GM18951 (cell line): ENCODE measurements at regions not wholly inside any gene's neighbourhood (a gene's known extent, or its start where the extent isn't known, plus 50 kb on each side); places are given as distances from the start of the nearest gene placed in this dataset.
"Not testable (repeated sequence)": the region's sequence is repeated elsewhere in the genome, so short reads cannot be mapped to it uniquely, and the experiment has no call there.

Experiments used
- POLR2A ChIP-seq: IDR thresholded peaks from 4 replicates; pipeline ENCODE4 v1.6.1; 2011; ENCODE audit warnings: mild to moderate bottlenecking; ENCODE audit not compliant: insufficient read length, insufficient read depth; ENCODE audit errors: extremely low read depth
- in situ Hi-C: fragments of 300-500 bp; cut with MboI; formaldehyde crosslinking; loops from one replicate; pipeline ENCODE4 v1.12.0; 2022; ENCODE audit warnings: low sequenced_read_pairs, mixed read lengths, inconsistent platforms; ENCODE audit not compliant: unreplicated experiment

- TF ChIP-seq POLR2A = no peak
Observed at GRCh38 chr2:156003780-156004179, 328.7 kb downstream of the NR4A2 start.

GRCh38 chr2:156001851-156002250 is 330.7 kb downstream of the NR4A2 start:
- TF ChIP-seq POLR2A = no peak
- in situ Hi-C loops = no loop called here

More at GRCh38 chr2:156003780-156004179, 328.7 kb downstream of the NR4A2 start:
- in situ Hi-C loops = no loop called here

GRCh38 chr2:155997538-155997937 is 335.0 kb downstream of the NR4A2 start:
- in situ Hi-C loops = no loop called here
- no peak for TF ChIP-seq POLR2A

- in situ Hi-C loops = no loop called here
Observed at GRCh38 chr2:155994315-155994714, 338.2 kb downstream of the NR4A2 start.

DNA sequence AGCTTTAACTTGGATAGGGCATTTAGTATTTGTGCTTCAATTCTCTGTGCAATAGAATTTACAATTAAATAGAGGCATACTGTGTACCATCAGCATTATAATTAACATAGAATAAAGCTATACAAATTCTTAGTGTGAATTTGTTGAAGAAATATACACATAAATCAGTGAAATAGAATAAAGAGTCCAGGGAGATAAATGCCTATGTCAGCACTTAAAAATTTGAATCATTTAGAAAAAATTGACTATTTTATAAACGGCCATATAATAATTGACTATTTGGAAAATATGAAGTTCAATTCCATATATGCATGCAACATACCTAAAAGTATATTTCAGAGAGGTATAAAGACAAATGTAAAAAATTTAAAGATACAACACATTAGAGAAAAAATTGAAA is 348.7 kb downstream of the NR4A2 start:
- no peak for TF ChIP-seq POLR2A
- in situ Hi-C loops = no loop called here

More at GRCh38 chr2:155994315-155994714, 338.2 kb downstream of the NR4A2 start:
- TF ChIP-seq POLR2A = no peak

DNA sequence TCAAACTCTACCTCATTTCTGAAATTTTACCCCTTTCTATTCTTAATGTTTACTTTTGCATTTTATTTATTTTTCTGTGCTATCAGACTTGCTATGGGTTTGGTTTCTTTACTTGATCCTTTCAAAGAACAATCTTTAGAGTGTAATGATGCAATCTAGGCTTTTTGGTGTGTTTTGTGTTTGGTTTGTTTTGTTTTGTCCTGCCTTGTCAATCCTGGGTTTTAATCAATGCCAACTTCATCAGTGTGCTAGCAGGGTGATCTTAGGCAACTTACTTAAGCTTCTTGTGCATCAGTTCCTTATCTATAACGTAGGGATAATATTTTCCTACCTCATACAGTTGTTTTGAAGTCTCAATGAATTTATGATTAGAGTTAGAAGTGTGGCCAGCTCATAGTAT is 350.4 kb downstream of the NR4A2 start:
- in situ Hi-C loops = no loop called here
- TF ChIP-seq POLR2A = no peak

GRCh38 chr2:155980941-155981560 is 351.5 kb downstream of the NR4A2 start:
- in situ Hi-C loops = no loop called here
- no peak for TF ChIP-seq POLR2A

DNA sequence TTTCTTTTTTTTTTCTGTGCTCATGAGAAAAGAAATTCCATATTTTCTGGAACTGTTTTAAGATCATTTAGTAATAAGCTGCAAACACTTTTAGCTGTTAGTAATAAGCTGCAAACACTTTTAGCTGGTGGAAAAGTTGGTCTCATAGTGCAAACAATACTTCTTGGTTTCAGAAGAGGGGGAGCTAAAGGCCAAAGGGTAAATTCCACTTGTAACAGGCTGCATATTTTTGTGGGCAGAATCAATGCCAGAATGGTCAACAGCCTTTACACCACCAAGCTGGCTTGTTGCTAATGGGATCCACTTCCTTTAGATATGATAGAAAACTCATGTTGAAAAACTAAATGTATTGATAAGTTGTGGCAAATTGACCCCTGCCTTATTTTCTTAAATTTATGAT is 356.8 kb downstream of the NR4A2 start:
- TF ChIP-seq POLR2A = no peak
- in situ Hi-C loops = no loop called here

DNA sequence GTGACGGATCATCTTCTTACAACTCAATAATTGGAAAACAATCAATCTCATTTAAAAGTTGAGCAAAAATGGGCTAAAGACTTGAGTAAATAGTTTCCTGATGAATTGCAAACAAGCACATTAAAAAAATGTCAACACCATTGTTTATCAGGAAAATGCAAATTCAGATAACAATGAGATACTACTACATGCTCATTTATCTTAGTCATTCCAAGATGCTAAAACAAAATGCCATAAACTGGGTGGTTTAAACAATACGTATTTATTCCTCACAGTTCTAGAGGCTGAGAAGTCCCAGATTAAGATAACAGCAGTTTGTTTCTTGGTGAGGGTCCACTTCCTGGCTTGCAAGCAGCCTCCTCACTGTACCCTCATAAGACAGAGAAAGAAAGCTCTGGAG is 359.6 kb downstream of the NR4A2 start:
- TF ChIP-seq POLR2A = no peak

DNA sequence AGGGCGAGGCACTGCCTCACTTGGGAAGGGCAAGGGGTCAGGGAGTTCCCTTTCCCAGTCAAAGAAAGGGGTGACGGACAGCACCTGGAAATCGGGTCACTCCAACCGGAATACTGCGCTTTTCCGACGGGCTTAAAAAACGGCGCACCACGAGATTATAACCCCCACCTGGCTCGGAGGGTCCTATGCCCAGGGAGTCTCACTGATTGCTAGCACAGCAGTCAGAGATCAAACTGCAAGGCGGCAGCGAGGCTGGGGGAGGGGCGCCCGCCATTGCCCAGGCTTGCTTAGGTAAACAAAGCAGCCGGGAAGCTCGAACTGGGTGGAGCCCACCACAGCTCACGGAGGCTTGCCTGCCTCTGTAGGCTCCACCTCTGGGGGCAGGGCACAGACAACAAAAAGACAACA is 366.5 kb downstream of the NR4A2 start:
- in situ Hi-C loops = not testable (repeated sequence)

More for the DNA sequence above, 359.6 kb downstream of the NR4A2 start:
- in situ Hi-C loops = no loop called here

GRCh38 chr2:155965415-155966063 is 367.0 kb downstream of the NR4A2 start:
- no peak for TF ChIP-seq POLR2A
- in situ Hi-C loops = no loop called here

GRCh38 chr2:155961641-155962040 is 370.9 kb downstream of the NR4A2 start:
- no peak for TF ChIP-seq POLR2A
- in situ Hi-C loops = no loop called here

- TF ChIP-seq POLR2A = no peak
- in situ Hi-C loops = no loop called here
Observed at GRCh38 chr2:155958834-155959233, 373.7 kb downstream of the NR4A2 start.

- in situ Hi-C loops = no loop called here
- no peak for TF ChIP-seq POLR2A
Observed at GRCh38 chr2:155947069-155947468, 385.5 kb downstream of the NR4A2 start.
